HEK293 (cell line): ENCODE measurements at regions not wholly inside any gene's neighbourhood (a gene's known extent, or its start where the extent isn't known, plus 50 kb on each side); places are given as distances from the start of the nearest gene placed in this dataset.
"Not testable (repeated sequence)": the region's sequence is repeated elsewhere in the genome, so short reads cannot be mapped to it uniquely, and the experiment has no call there.

Source experiments
- CTCF ChIA-PET: fragments of 350-600 bp; formaldehyde crosslinking; extraction: SDS; loops from one replicate; lab custom pipeline; 2021; ENCODE audit warnings: antibody characterized with exemption; lab: Yijun Ruan, JAX
- POLR2A ChIA-PET: fragments of 300-600 bp; formaldehyde crosslinking; extraction: SDS; loops from one replicate; lab custom pipeline; 2020; ENCODE audit warnings: antibody characterized with exemption, inconsistent platforms; lab: Yijun Ruan, JAX
- H3K27ac ChIP-seq: fragments of 200-500 bp; sonication (Bioruptor generic); 2 replicates; pipeline ENCODE4 v1.5.1; 2014; ENCODE audit warnings: low read depth, low read length, control low read depth, inconsistent platforms; ENCODE audit errors: extremely low read depth
- H3K36me3 ChIP-seq, 2 experiments: fragments of 200-500 bp in 1 of 2; sonication (Bioruptor generic) in 1 of 2; 1 replicate in 1 of 2; 2 replicates in 1 of 2; pipeline ENCODE4 v1.5.1; 2014 to 2017; ENCODE audit warnings: inconsistent platforms in 2 of 2, low read length in 2 of 2; ENCODE audit not compliant: control insufficient read depth in 2 of 2, insufficient read depth in 1 of 2
- H3K4me1 ChIP-seq: fragments of 200-500 bp; sonication (Bioruptor generic); 2 replicates; pipeline ENCODE4 v1.5.1; 2014; ENCODE audit warnings: mild to moderate bottlenecking, low read length, inconsistent platforms; ENCODE audit not compliant: control insufficient read depth, insufficient read depth
- H3K4me3 ChIP-seq: 2 replicates; pipeline ENCODE4 v1.5.1; 2011; ENCODE audit warnings: low read depth, mild to moderate bottlenecking, control low read depth, low read length, moderate library complexity
- H3K9me3 ChIP-seq: fragments of 200-500 bp; sonication (Bioruptor generic); 2 replicates; pipeline ENCODE4 v1.5.1; 2014; ENCODE audit warnings: low read depth, low read length, inconsistent platforms; ENCODE audit not compliant: control insufficient read depth, insufficient read depth
- KLF17 ChIP-seq: fragments of 450-650 bp; formaldehyde crosslinking; IDR thresholded peaks from 2 replicates; pipeline ENCODE4 v1.5.1; 2016; ENCODE audit warnings: missing biosample characterization, missing genetic modification characterization
- RBAK ChIP-seq: fragments of 450-650 bp; formaldehyde crosslinking; IDR thresholded peaks from 2 replicates; pipeline ENCODE4 v1.5.1; 2016; ENCODE audit warnings: missing biosample characterization, missing genetic modification characterization
- SALL2 ChIP-seq: fragments of 450-650 bp; formaldehyde crosslinking; IDR thresholded peaks from 2 replicates; pipeline ENCODE4 v1.5.0; 2017; ENCODE audit warnings: missing biosample characterization, mild to moderate bottlenecking, missing genetic modification characterization, borderline replicate concordance
- WT1 ChIP-seq: fragments of 450-650 bp; formaldehyde crosslinking; IDR thresholded peaks from 2 replicates; pipeline ENCODE4 v1.5.1; 2016; ENCODE audit warnings: missing biosample characterization, missing genetic modification characterization
- ZBTB21 ChIP-seq: fragments of 450-650 bp; formaldehyde crosslinking; IDR thresholded peaks from 2 replicates; pipeline ENCODE4 v1.5.1; 2017; ENCODE audit warnings: missing biosample characterization, missing genetic modification characterization
- ZNF133 ChIP-seq: fragments of 450-650 bp; formaldehyde crosslinking; IDR thresholded peaks from 2 replicates; pipeline ENCODE4 v1.5.1; 2016; ENCODE audit warnings: missing biosample characterization, missing genetic modification characterization
- ZNF140 ChIP-seq: fragments of 450-650 bp; formaldehyde crosslinking; IDR thresholded peaks from 2 replicates; pipeline ENCODE4 v1.5.1; 2016; ENCODE audit warnings: missing biosample characterization, missing genetic modification characterization
- ZNF174 ChIP-seq: fragments of 450-650 bp; formaldehyde crosslinking; IDR thresholded peaks from 2 replicates; pipeline ENCODE4 v1.5.0; 2017; ENCODE audit warnings: missing biosample characterization, mild to moderate bottlenecking, missing genetic modification characterization
- ZNF184 ChIP-seq: fragments of 450-650 bp; IDR thresholded peaks from 2 replicates; pipeline ENCODE4 v1.5.1; 2018; ENCODE audit warnings: missing biosample characterization, mild to moderate bottlenecking, missing genetic modification characterization
- ZNF2 ChIP-seq: fragments of 450-650 bp; formaldehyde crosslinking; IDR thresholded peaks from 2 replicates; pipeline ENCODE4 v1.5.1; 2016; ENCODE audit warnings: missing biosample characterization, missing genetic modification characterization
- ZNF366 ChIP-seq: fragments of 450-650 bp; formaldehyde crosslinking; conservative IDR thresholded peaks from 2 replicates; pipeline ENCODE4 v1.5.1; 2016; ENCODE audit warnings: missing biosample characterization, missing genetic modification characterization
- ZNF488 ChIP-seq: fragments of 450-650 bp; formaldehyde crosslinking; IDR thresholded peaks from 2 replicates; pipeline ENCODE4 v1.5.1; 2016; ENCODE audit warnings: missing biosample characterization, missing genetic modification characterization
- ZNF544 ChIP-seq: fragments of 450-650 bp; formaldehyde crosslinking; IDR thresholded peaks from 2 replicates; pipeline ENCODE4 v1.5.0; 2017; ENCODE audit warnings: missing biosample characterization, missing genetic modification characterization
- ZNF561 ChIP-seq: fragments of 450-650 bp; IDR thresholded peaks from 2 replicates; pipeline ENCODE4 v1.5.1; 2018; ENCODE audit warnings: missing biosample characterization, missing genetic modification characterization, borderline replicate concordance
- ZNF658 ChIP-seq: fragments of 450-650 bp; formaldehyde crosslinking; IDR thresholded peaks from 2 replicates; pipeline ENCODE4; 2016; ENCODE audit warnings: missing biosample characterization, missing genetic modification characterization
- ZNF791 ChIP-seq: fragments of 450-650 bp; formaldehyde crosslinking; IDR thresholded peaks from 2 replicates; pipeline ENCODE4 v1.5.1; 2016; ENCODE audit warnings: missing biosample characterization, missing genetic modification characterization
- TF ChIP-seq, protein P1 (sequence below): sonication (generic); formaldehyde crosslinking; IDR thresholded peaks from 2 replicates; pipeline ENCODE4 v1.8.1; 2022; ENCODE audit warnings: mild to moderate bottlenecking, moderate library complexity, missing genetic modification reagents
- TF ChIP-seq, protein P2 (sequence below): fragments of 450-650 bp; formaldehyde crosslinking; IDR thresholded peaks from 2 replicates; pipeline ENCODE4 v1.5.1; 2016; ENCODE audit warnings: missing biosample characterization, missing genetic modification characterization
- TF ChIP-seq, protein P3 (sequence below): fragments of 450-650 bp; formaldehyde crosslinking; IDR thresholded peaks from 2 replicates; pipeline ENCODE4 v1.5.1; 2016; ENCODE audit warnings: missing biosample characterization, missing genetic modification characterization

DNA sequence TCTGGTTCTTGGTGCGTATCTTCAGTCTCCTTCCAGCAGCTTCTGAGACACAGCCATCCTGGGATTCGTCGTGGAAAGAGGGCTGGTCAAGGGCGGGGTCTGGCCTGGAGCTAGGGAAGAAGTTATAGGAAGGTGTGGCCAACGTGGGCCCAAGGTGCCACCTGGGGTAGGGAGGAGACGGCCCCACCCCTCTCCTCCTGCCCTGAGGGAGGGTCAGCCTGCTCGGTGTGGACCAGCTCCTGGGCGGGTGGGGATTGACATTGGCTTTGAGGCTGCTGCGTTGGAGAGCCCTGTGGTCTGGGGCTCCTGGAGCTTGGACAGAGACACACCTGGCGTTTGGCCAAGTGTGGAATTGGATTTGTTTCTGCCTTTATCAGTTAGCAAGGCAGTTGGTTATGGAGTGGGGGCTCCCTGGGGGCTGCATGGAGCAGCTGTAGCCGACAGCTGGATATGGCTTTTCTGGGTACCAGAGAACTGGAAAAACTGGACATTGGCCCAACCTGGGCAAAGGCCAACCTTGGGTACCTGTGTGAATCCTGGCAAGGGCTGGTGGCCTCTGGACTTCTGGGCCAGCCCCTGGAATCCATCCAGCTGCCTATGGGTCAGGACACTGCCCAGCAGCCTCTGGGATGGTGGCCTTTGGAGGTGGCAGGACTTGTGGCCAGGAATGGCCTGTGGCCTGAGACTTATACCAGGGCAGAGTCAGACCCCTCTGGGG, 75.7 kb upstream of the PPP1R26 start (continued):
- no peak for TF ChIP-seq ZNF174 (tag by site-specific recombination)
- peak; percentile 52; the same call in 1 of the 2 replicates for TF ChIP-seq KLF17
- TF ChIP-seq ZNF544 (tag by site-specific recombination) = no peak
- no peak for TF ChIP-seq ZBTB21 (tag by site-specific recombination)
- no peak for TF ChIP-seq ZNF561 (tag by site-specific recombination)
- no peak for TF ChIP-seq RBAK (tag by site-specific recombination)
- TF ChIP-seq, protein P1, sequence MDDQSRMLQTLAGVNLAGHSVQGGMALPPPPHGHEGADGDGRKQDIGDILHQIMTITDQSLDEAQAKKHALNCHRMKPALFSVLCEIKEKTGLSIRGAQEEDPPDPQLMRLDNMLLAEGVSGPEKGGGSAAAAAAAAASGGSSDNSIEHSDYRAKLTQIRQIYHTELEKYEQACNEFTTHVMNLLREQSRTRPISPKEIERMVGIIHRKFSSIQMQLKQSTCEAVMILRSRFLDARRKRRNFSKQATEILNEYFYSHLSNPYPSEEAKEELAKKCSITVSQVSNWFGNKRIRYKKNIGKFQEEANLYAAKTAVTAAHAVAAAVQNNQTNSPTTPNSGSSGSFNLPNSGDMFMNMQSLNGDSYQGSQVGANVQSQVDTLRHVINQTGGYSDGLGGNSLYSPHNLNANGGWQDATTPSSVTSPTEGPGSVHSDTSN (CRISPR knock-in tag) = no peak
- TF ChIP-seq, protein P2, sequence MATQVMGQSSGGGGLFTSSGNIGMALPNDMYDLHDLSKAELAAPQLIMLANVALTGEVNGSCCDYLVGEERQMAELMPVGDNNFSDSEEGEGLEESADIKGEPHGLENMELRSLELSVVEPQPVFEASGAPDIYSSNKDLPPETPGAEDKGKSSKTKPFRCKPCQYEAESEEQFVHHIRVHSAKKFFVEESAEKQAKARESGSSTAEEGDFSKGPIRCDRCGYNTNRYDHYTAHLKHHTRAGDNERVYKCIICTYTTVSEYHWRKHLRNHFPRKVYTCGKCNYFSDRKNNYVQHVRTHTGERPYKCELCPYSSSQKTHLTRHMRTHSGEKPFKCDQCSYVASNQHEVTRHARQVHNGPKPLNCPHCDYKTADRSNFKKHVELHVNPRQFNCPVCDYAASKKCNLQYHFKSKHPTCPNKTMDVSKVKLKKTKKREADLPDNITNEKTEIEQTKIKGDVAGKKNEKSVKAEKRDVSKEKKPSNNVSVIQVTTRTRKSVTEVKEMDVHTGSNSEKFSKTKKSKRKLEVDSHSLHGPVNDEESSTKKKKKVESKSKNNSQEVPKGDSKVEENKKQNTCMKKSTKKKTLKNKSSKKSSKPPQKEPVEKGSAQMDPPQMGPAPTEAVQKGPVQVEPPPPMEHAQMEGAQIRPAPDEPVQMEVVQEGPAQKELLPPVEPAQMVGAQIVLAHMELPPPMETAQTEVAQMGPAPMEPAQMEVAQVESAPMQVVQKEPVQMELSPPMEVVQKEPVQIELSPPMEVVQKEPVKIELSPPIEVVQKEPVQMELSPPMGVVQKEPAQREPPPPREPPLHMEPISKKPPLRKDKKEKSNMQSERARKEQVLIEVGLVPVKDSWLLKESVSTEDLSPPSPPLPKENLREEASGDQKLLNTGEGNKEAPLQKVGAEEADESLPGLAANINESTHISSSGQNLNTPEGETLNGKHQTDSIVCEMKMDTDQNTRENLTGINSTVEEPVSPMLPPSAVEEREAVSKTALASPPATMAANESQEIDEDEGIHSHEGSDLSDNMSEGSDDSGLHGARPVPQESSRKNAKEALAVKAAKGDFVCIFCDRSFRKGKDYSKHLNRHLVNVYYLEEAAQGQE (tag by site-specific recombination) = peak; percentile 65
- TF ChIP-seq, protein P3, sequence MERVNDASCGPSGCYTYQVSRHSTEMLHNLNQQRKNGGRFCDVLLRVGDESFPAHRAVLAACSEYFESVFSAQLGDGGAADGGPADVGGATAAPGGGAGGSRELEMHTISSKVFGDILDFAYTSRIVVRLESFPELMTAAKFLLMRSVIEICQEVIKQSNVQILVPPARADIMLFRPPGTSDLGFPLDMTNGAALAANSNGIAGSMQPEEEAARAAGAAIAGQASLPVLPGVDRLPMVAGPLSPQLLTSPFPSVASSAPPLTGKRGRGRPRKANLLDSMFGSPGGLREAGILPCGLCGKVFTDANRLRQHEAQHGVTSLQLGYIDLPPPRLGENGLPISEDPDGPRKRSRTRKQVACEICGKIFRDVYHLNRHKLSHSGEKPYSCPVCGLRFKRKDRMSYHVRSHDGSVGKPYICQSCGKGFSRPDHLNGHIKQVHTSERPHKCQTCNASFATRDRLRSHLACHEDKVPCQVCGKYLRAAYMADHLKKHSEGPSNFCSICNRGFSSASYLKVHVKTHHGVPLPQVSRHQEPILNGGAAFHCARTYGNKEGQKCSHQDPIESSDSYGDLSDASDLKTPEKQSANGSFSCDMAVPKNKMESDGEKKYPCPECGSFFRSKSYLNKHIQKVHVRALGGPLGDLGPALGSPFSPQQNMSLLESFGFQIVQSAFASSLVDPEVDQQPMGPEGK = no peak
- TF ChIP-seq ZNF140 = no peak
- no peak for TF ChIP-seq ZNF184 (tag by site-specific recombination)
- no peak for TF ChIP-seq ZNF366 (tag by site-specific recombination)
- TF ChIP-seq ZNF488 (tag by site-specific recombination) = no peak
- no peak for TF ChIP-seq ZNF658 (tag by site-specific recombination)
- no peak for TF ChIP-seq SALL2

DNA sequence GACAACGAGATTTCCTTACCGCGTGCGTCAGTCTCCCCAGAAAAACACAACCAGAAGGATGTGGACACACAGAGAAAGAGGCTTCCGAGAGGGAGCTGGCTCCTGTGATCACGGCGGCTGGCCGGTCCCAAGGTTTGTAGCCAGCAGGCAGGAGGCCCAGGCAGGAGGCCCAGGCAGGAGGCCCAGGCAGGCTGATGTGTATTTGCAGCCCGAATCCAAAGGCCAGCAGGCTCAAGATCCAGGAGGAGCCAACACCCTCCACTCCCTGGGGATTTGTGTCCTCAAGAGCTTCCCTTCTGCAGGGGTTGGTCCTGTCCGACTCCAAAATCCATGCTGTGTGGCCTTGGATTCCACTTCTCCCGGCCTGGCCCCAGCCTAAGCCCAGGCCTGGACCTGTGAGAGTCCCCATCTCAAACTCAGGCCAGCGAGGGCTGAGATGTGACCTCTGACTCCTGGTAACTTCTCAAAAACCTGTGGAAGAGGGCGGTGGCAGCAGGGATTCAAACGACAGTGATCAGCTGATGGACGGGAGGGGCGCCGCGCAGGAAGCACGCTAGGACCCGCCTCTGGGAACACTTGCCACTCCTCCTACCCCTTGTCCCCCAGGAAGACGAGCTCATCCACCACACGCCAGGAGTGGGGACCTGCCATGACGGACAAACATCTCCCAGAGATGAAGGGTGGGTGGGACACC, 75.0 kb upstream of the PPP1R26 start:
- Histone ChIP-seq H3K36me3 (no peaks in the 10 kb centered on the region), H3K4me3 (no peak overlapping the region), H3K4me1 (no peaks in the 10 kb centered on the region), H3K27ac (no peak overlapping the region), H3K9me3 (no peaks in the 10 kb centered on the region)
- CTCF ChIA-PET = interaction anchor here (0.5 to 2.2 kb wide), 6 partner anchors 8 to 1234 kb away, joined by 3 to 12 read pairs (median 5); no protein-coding TSS in a partner anchor
- POLR2A ChIA-PET = no interaction called here
- TF ChIP-seq SALL2 (no peak), ZNF791 (no peak), ZNF2 (tag by site-specific recombination) (no peak), WT1 (tag by site-specific recombination) (no peak), ZNF133 (tag by site-specific recombination) (no peak)

DNA sequence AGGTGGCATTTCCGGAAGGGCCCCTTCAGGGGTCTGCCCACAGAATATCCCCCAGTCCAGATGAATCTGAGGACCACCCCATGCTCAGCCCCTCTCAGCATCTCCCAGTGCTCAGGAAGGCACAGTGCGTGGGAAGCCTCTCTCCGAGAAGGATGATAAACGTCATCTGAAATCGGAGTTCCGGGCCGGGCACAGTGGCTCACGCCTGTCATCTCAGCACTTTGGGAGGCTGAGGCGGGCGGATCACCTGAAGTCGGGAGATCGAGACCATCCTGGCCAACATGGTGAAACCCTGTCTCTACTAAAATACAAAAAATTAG, 74.5 kb upstream of the PPP1R26 start:
- H3K4me1 ChIP-seq, H3K4me3 ChIP-seq, H3K27ac ChIP-seq, H3K36me3 ChIP-seq, POLR2A ChIA-PET, H3K9me3 ChIP-seq: not testable (repeated sequence)
- CTCF ChIA-PET = interaction anchor here (1.5 to 2.2 kb wide), 3 partner anchors 8 to 319 kb away, joined by 5 to 12 read pairs (median 6); no protein-coding TSS in a partner anchor
